ENCODE measurements at regions not wholly inside any gene's neighbourhood (a gene's known extent, or its start where the extent isn't known, plus 50 kb on each side); places are given as distances from the start of the nearest gene placed in this dataset.

- intact Hi-C loops (cut with DNase I): no loop called here
- H3K4me1 ChIP-seq: no peaks in the 10 kb centered on the region
- no peak for DNase-seq (ENCODE audit: extremely low spot score)
- WGBS: 93% methylated on average over 1 of the region's 1 CpG
- H3K4me3 ChIP-seq: no peak overlapping the region
- H3K36me3 ChIP-seq: no peaks in the 10 kb centered on the region
- TF ChIP-seq POLR2A (IDR thresholded peaks at IDR 0.05; ENCODE audit: low read depth): no peak
- no peak for TF ChIP-seq EP300 (IDR thresholded peaks at IDR 0.05)
- no peak for TF ChIP-seq CTCF (IDR thresholded peaks at IDR 0.05)
- no peak for TF ChIP-seq POLR2AphosphoS5 (IDR thresholded peaks at IDR 0.05)
- H3K9me3 ChIP-seq: no peaks in the 10 kb centered on the region
- H3K27ac ChIP-seq (replicated peaks in 1 of 4): no peak overlapping the region
- no peaks in the 10 kb centered on the region for H3K27me3 ChIP-seq
Measured at GRCh38 chr5:89706731-89707130, 702.8 kb downstream of the CETN3 start.

GRCh38 chr5:89703817-89704216 is 705.7 kb downstream of the CETN3 start:
- Histone ChIP-seq H3K36me3 (no peaks in the 10 kb centered on the region), H3K4me3 (no peak overlapping the region), H3K27me3 (no peaks in the 10 kb centered on the region), H3K9me3 (no peaks in the 10 kb centered on the region), H3K4me1 (no peaks in the 10 kb centered on the region), H3K27ac (replicated peaks in 1 of 4) (no peak overlapping the region)
- intact Hi-C loops (cut with DNase I): no loop called here
- no peak for DNase-seq (ENCODE audit: extremely low spot score)
- TF ChIP-seq EP300 (IDR thresholded peaks at IDR 0.05) (no peak), POLR2AphosphoS5 (IDR thresholded peaks at IDR 0.05) (no peak), POLR2A (IDR thresholded peaks at IDR 0.05; ENCODE audit: low read depth) (no peak), CTCF (IDR thresholded peaks at IDR 0.05) (no peak)

GRCh38 chr5:89698028-89698427 is 711.5 kb downstream of the CETN3 start:
- Histone ChIP-seq H3K9me3 (no peaks in the 10 kb centered on the region), H3K27ac (replicated peaks in 1 of 4) (no peak overlapping the region), H3K4me1 (no peaks in the 10 kb centered on the region), H3K4me3 (no peak overlapping the region), H3K27me3 (no peaks in the 10 kb centered on the region), H3K36me3 (no peaks in the 10 kb centered on the region)
- TF ChIP-seq POLR2AphosphoS5 (IDR thresholded peaks at IDR 0.05): no peak
- no peak for TF ChIP-seq EP300 (IDR thresholded peaks at IDR 0.05)
- no peak for TF ChIP-seq CTCF (IDR thresholded peaks at IDR 0.05)
- TF ChIP-seq POLR2A (IDR thresholded peaks at IDR 0.05; ENCODE audit: low read depth): no peak
- no peak for DNase-seq (ENCODE audit: extremely low spot score)
- intact Hi-C loops (cut with DNase I): no loop called here
- WGBS: 93% methylated on average over 2 of the region's 2 CpGs

- intact Hi-C loops (cut with DNase I): no loop called here
- H3K4me3 ChIP-seq: no peak overlapping the region
- 76% methylated on average over 1 of the region's 1 CpG for WGBS
- H3K27me3 ChIP-seq: no peaks in the 10 kb centered on the region
- H3K4me1 ChIP-seq: no peaks in the 10 kb centered on the region
- TF ChIP-seq CTCF (IDR thresholded peaks at IDR 0.05) (no peak), EP300 (IDR thresholded peaks at IDR 0.05) (no peak), POLR2AphosphoS5 (IDR thresholded peaks at IDR 0.05) (no peak)
- no peaks in the 10 kb centered on the region for H3K36me3 ChIP-seq
- no peaks in the 10 kb centered on the region for H3K9me3 ChIP-seq
- no peak overlapping the region for H3K27ac ChIP-seq (replicated peaks in 1 of 4)
- DNase-seq (ENCODE audit: extremely low spot score): no peak
Measured at GRCh38 chr5:89697581-89697980, 712.0 kb downstream of the CETN3 start.

- no peak overlapping the region for H3K27ac ChIP-seq (replicated peaks in 1 of 4)
- no peaks in the 10 kb centered on the region for H3K4me1 ChIP-seq
- H3K9me3 ChIP-seq: no peaks in the 10 kb centered on the region
- intact Hi-C loops (cut with DNase I): no loop called here
- no peak overlapping the region for H3K4me3 ChIP-seq
- DNase-seq (ENCODE audit: extremely low spot score): no peak
- no peaks in the 10 kb centered on the region for H3K27me3 ChIP-seq
- no peaks in the 10 kb centered on the region for H3K36me3 ChIP-seq
- WGBS: 88% methylated on average over 1 of the region's 1 CpG
- TF ChIP-seq EP300 (IDR thresholded peaks at IDR 0.05) (no peak), POLR2A (IDR thresholded peaks at IDR 0.05; ENCODE audit: low read depth) (no peak), POLR2AphosphoS5 (IDR thresholded peaks at IDR 0.05) (no peak), CTCF (IDR thresholded peaks at IDR 0.05) (no peak)
Measured at GRCh38 chr5:89695371-89695770, 714.2 kb downstream of the CETN3 start.

Data from esophagus muscularis mucosa (tissue), 4 donors.